HFFc6 (cell line): ENCODE measurements at regions not wholly inside any gene's neighbourhood (a gene's known extent, or its start where the extent isn't known, plus 50 kb on each side); places are given as distances from the start of the nearest gene placed in this dataset.

Experiments
- DNase-seq: peaks from one replicate; pipeline ENCODE4 v3.0.0-alpha.2; 2018
- H3K27ac Mint-ChIP-seq: 2 replicates; pipeline ENCODE4 v1.8.0; 2020; ENCODE audit warnings: mild to moderate bottlenecking, mixed read lengths
- H3K27me3 Mint-ChIP-seq: 2 replicates; pipeline ENCODE4 v1.8.0; 2021; ENCODE audit warnings: mild to moderate bottlenecking, moderate library complexity, mixed read lengths; ENCODE audit not compliant: insufficient read depth
- H3K36me3 Mint-ChIP-seq: 2 replicates; pipeline ENCODE4 v1.8.0; 2021; ENCODE audit warnings: low read depth, mixed read lengths
- H3K4me1 Mint-ChIP-seq: 2 replicates; pipeline ENCODE4 v1.8.0; 2020; ENCODE audit warnings: low read depth, mixed read lengths
- H3K4me3 Mint-ChIP-seq: 2 replicates; pipeline ENCODE4 v1.8.0; 2020; ENCODE audit warnings: mild to moderate bottlenecking, moderate library complexity, mixed read lengths
- H3K9me3 Mint-ChIP-seq: 2 replicates; pipeline ENCODE4 v1.8.0; 2020; ENCODE audit warnings: mild to moderate bottlenecking, mixed read lengths
- TF ChIP-seq, protein P1 (sequence below): fragments of 200-600 bp; sonication (generic); IDR thresholded peaks from 2 replicates; pipeline ENCODE4 v1.5.0; 2021; ENCODE audit warnings: antibody characterized with exemption, mild to moderate bottlenecking

DNA sequence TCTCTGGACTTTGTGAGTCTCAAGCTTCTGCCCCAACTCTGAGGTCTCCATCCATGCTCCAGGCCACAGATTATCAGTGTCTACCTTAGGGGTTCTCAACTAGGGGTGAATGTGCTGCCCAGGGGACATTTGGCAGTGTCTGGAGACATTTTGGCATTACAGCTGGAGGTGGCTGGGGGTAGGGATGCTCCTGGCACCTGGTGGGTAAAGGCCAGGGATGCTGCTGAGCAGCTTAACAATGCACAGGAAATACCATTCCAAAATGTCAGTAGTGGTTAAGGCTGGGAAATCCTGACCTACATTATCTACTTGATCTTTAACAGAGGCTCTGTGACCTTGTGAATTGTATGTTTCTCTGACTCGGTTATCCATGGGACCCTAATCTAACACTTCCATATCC is 67.3 kb upstream of the PALS2 start:
- Mint-ChIP-seq H3K4me3 (no peak overlapping the region), H3K36me3 (no peaks in the 10 kb centered on the region), H3K27ac (no peak overlapping the region), H3K27me3 (no peaks in the 10 kb centered on the region; the same call in 1 of the 2 replicates), H3K9me3 (no peaks in the 10 kb centered on the region), H3K4me1 (no peaks in the 10 kb centered on the region)
- TF ChIP-seq, protein P1, sequence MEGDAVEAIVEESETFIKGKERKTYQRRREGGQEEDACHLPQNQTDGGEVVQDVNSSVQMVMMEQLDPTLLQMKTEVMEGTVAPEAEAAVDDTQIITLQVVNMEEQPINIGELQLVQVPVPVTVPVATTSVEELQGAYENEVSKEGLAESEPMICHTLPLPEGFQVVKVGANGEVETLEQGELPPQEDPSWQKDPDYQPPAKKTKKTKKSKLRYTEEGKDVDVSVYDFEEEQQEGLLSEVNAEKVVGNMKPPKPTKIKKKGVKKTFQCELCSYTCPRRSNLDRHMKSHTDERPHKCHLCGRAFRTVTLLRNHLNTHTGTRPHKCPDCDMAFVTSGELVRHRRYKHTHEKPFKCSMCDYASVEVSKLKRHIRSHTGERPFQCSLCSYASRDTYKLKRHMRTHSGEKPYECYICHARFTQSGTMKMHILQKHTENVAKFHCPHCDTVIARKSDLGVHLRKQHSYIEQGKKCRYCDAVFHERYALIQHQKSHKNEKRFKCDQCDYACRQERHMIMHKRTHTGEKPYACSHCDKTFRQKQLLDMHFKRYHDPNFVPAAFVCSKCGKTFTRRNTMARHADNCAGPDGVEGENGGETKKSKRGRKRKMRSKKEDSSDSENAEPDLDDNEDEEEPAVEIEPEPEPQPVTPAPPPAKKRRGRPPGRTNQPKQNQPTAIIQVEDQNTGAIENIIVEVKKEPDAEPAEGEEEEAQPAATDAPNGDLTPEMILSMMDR: no peak
- DNase-seq: no peak

DNA sequence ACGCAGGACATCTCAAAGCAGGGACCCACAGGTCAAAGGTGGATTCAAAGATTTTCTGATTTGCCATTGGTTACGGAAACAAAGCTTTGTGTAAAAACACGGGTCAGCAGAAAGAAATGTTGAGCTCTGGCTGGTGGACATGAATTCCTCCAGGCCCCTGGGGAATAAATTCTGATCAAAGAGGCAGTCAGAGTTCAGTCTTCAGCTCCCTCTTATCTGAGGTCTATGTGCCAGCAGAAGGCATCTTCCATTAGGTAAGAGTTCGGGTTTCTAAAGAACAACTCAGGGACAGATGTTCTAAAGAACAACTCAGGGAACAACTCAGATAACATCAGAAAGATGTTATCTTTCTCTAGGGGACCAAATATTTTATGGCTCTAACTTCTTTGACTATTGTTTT is 64.9 kb upstream of the PALS2 start:
- Mint-ChIP-seq H3K27ac (no peak overlapping the region), H3K9me3 (no peaks in the 10 kb centered on the region), H3K27me3 (no peaks in the 10 kb centered on the region; the same call in 1 of the 2 replicates), H3K4me3 (no peak overlapping the region), H3K4me1 (no peaks in the 10 kb centered on the region), H3K36me3 (no peaks in the 10 kb centered on the region)
- DNase-seq: no peak
- TF ChIP-seq, protein P1: no peak

GRCh38 chr7:24510759-24511158 is 62.5 kb upstream of the PALS2 start:
- no peak for DNase-seq
- no peaks in the 10 kb centered on the region for H3K9me3 Mint-ChIP-seq
- H3K27me3 Mint-ChIP-seq: peaks cover 6% of the 10 kb centered on the region
- no peaks in the 10 kb centered on the region for H3K36me3 Mint-ChIP-seq
- no peaks in the 10 kb centered on the region for H3K4me1 Mint-ChIP-seq
- no peak overlapping the region for H3K27ac Mint-ChIP-seq
- no peak overlapping the region for H3K4me3 Mint-ChIP-seq
- TF ChIP-seq, protein P1: no peak

DNA sequence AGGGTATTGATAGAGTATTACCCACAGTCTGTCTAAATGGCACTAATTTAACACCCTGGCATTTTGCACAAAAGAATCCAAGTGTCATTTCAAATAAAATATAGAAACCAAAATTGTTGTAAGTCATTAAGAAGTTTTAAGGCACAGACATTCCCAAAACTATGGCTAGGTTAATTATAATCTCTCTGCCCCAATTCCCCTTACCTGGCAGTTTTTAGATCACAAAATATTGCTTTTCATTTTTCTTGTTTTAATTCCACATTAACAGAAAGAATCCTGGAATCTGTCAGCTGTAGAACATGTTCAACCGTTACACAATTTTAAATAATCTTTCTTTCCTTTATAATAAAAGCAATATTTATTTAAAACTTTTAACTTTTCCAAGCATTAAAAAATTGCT is 56.1 kb upstream of the PALS2 start:
- TF ChIP-seq, protein P1: no peak
- Mint-ChIP-seq H3K27ac (no peak overlapping the region), H3K36me3 (no peaks in the 10 kb centered on the region), H3K27me3 (peaks cover 6% of the 10 kb centered on the region), H3K9me3 (no peaks in the 10 kb centered on the region; the same call in 1 of the 2 replicates), H3K4me1 (no peaks in the 10 kb centered on the region), H3K4me3 (no peak overlapping the region)
- no peak for DNase-seq

DNA sequence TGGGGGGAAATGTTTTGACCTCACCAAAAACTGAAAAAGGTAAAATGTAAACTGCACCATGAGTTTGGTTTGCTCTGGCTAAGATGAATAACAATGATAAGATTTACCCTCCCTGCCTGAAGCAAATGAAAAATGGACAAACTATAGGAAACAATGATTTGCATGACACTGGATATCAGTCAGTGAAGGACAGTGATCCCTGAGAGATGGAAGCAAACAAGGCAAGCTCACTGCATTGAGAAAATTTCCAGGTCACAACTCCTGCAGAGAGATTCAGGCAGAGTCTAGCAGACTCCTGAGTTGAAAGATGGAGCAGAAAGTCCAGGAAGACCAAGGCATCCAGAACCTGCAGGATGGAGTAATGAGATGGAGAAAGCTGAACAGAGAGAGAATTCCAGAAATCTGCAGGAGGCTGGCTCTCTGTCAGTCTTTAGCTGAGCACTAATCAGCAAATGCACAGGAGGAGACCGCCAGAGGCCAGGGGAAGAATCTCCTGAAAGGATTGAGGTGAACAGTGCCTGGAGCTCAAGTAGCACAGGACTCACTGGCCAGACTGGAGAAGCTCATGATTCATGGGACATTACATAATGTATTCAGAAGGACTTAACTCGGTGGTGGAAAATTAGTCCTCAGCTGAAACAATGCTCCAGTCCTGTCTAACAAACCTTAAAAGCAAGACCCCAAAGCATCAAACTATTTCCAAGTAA is 51.2 kb upstream of the PALS2 start:
- no peaks in the 10 kb centered on the region; the same call in 1 of the 2 replicates for H3K27me3 Mint-ChIP-seq

More for the DNA sequence above, 51.2 kb upstream of the PALS2 start:
- Mint-ChIP-seq H3K4me3 (no peak overlapping the region), H3K9me3 (no peaks in the 10 kb centered on the region; the same call in 1 of the 2 replicates), H3K4me1 (no peaks in the 10 kb centered on the region), H3K36me3 (no peaks in the 10 kb centered on the region), H3K27ac (no peak overlapping the region)
- TF ChIP-seq, protein P1: no peak
- no peak for DNase-seq
